K562 (cell line): ENCODE measurements at regions not wholly inside any gene's neighbourhood (a gene's known extent, or its start where the extent isn't known, plus 50 kb on each side); places are given as distances from the start of the nearest gene placed in this dataset.

Experiments used
- ATAC-seq: fragments of 200-7000 bp; cut with Tn5 transposase; 3 replicates; pipeline ENCODE4 v1.9.1; 2020; ENCODE audit warnings: moderate library complexity
- BruUV-seq: library from RNA; stranded (reverse); fragments of 400-500 nt; replicated peaks from 2 replicates; lab custom pipeline; 2021; lab: Mats Ljungman, UMichigan
- CTCF ChIA-PET: fragments of 300-600 bp; formaldehyde crosslinking; extraction: SDS; loops from one replicate; lab custom pipeline; 2021; ENCODE audit warnings: low intra/inter-chr PET ratio; lab: Yijun Ruan, JAX
- POLR2A ChIA-PET: fragments of 300-600, 350-650 bp; sonication (Branson Sonifier 250); formaldehyde crosslinking; extraction: SDS; loops from one replicate; lab custom pipeline; 2021; ENCODE audit warnings: antibody characterized with exemption, inconsistent platforms; lab: Yijun Ruan, JAX
- DNase-seq, 4 experiments: peaks; one replicate each; pipeline versions ENCODE4 v3.0.0 to v3.0.0-alpha.2; 2011 to 2018; ENCODE audit warnings: low spot score in 3 of 4, mixed read lengths in 3 of 4; ENCODE audit errors: extremely low read depth in 1 of 4
- FAIRE-seq: peaks from 2 replicates; lab custom pipeline; 2011; peaks lifted over from hg19 to GRCh38; lab: Jason Lieb, UNC
- H2AFZ ChIP-seq: 2 replicates; pipeline ENCODE4 v1.6.0; 2011; ENCODE audit warnings: low read depth, low read length, control low read depth, inconsistent platforms
- H3K27ac ChIP-seq: fragments of 200-600 bp; 3 replicates; pipeline ENCODE4 v1.8.0; 2011; ENCODE audit warnings: low read depth, mild to moderate bottlenecking, control low read depth, inconsistent platforms, low read length, moderate library complexity, mixed read lengths; ENCODE audit errors: extremely low read depth
- H3K27me3 ChIP-seq, 2 experiments: fragments of 300-600 bp in 1 of 2; 2 replicates in 1 of 2; 3 replicates in 1 of 2; pipeline versions ENCODE4 v1.6.0 to v1.8.0; 2011; ENCODE audit warnings: inconsistent platforms in 2 of 2, low read length in 2 of 2, mild to moderate bottlenecking in 1 of 2, mixed read lengths in 1 of 2, moderate library complexity in 1 of 2; ENCODE audit not compliant: control insufficient read depth in 2 of 2, insufficient read depth in 2 of 2
- H3K36me3 ChIP-seq: fragments of 300-600 bp; 3 replicates; pipeline ENCODE4 v1.8.0; 2011; ENCODE audit warnings: mild to moderate bottlenecking, low read length, inconsistent platforms; ENCODE audit not compliant: control insufficient read depth, insufficient read depth
- H3K4me1 ChIP-seq, 2 experiments: fragments of 200-600 bp in 1 of 2; replicated peaks in 1 of 2; 2 replicates in 1 of 2; 3 replicates in 1 of 2; pipeline versions ENCODE4 v1.5.1 to v1.8.0; 2011; ENCODE audit warnings: inconsistent platforms in 2 of 2, low read length in 2 of 2, mild to moderate bottlenecking in 1 of 2, mixed read lengths in 1 of 2, moderate library complexity in 1 of 2; ENCODE audit not compliant: control insufficient read depth in 2 of 2, insufficient read depth in 2 of 2
- H3K4me2 ChIP-seq: 2 replicates; pipeline ENCODE4 v1.6.1; 2011; ENCODE audit warnings: low read length, control low read depth, inconsistent platforms, mixed read lengths; ENCODE audit not compliant: insufficient read depth
- H3K4me3 ChIP-seq: fragments of 200-600 bp; sonication (generic), shearing (Covaris generic); 2 replicates; pipeline ENCODE4 v1.5.1; 2016; ENCODE audit warnings: control low read depth, inconsistent platforms
- H3K79me2 ChIP-seq: fragments of 200-600 bp; 3 replicates; pipeline ENCODE4 v1.8.0; 2011; ENCODE audit warnings: low read length, inconsistent platforms; ENCODE audit not compliant: control insufficient read depth, insufficient read depth
- H3K9ac ChIP-seq, 2 experiments: 2 replicates each; pipeline versions ENCODE4 v1.6.0 to v1.6.1; 2011; ENCODE audit warnings: low read depth in 2 of 2, low read length in 2 of 2, control low read depth in 1 of 2, inconsistent platforms in 1 of 2, mild to moderate bottlenecking in 1 of 2, mixed read lengths in 1 of 2; ENCODE audit not compliant: insufficient read depth in 1 of 2
- H3K9me1 ChIP-seq: one replicate; pipeline ENCODE4 v1.6.0; 2011; ENCODE audit warnings: inconsistent platforms, mild to moderate bottlenecking, low read length, moderate library complexity; ENCODE audit not compliant: control insufficient read depth, insufficient read depth
- H3K9me3 ChIP-seq: replicated peaks from 2 replicates; pipeline ENCODE4 v1.5.1; 2011; ENCODE audit warnings: low read depth, low read length, inconsistent platforms; ENCODE audit not compliant: control insufficient read depth, insufficient read depth
- H4K20me1 ChIP-seq: replicated peaks from 2 replicates; pipeline ENCODE4 v1.6.1; 2011; ENCODE audit warnings: low read length, inconsistent platforms, mixed read lengths; ENCODE audit not compliant: control insufficient read depth, insufficient read depth
- ASH1L ChIP-seq: fragments of 450-650 bp; IDR thresholded peaks from 2 replicates; pipeline ENCODE4 v1.6.1; 2018; ENCODE audit warnings: borderline replicate concordance, mild to moderate bottlenecking, low read depth; ENCODE audit not compliant: partially characterized antibody
- CHD1 ChIP-seq: fragments of 200-600 bp; sonication (generic); IDR thresholded peaks from one replicate; pipeline ENCODE4 v1.6.1; 2012; ENCODE audit warnings: mild to moderate bottlenecking, moderate library complexity, low read length, inconsistent platforms
- CSDE1 ChIP-seq, 2 experiments: fragments of 450-650 bp; IDR thresholded peaks; 2 replicates each; pipeline ENCODE4 v1.6.1; 2016; ENCODE audit warnings: mild to moderate bottlenecking in 1 of 2
- DDX20 ChIP-seq: fragments of 450-650 bp; IDR thresholded peaks from 2 replicates; pipeline ENCODE4 v1.6.1; 2016; ENCODE audit warnings: missing genetic modification characterization, low read depth, mild to moderate bottlenecking, missing compliant biosample characterization, moderate library complexity
- FOSL1 ChIP-seq: fragments of 200-800 bp; sonication (Bioruptor generic); conservative IDR thresholded peaks from 2 replicates; pipeline ENCODE4 v1.6.1; 2016; ENCODE audit warnings: missing genetic modification characterization, missing compliant biosample characterization
- HDAC6 ChIP-seq: IDR thresholded peaks from 2 replicates; pipeline ENCODE4 v1.6.1; 2012; ENCODE audit warnings: low read depth, mild to moderate bottlenecking, control low read depth, inconsistent platforms, low read length, moderate library complexity
- SLC30A9 ChIP-seq: fragments of 250-450 bp; sonication (Bioruptor Pico); IDR thresholded peaks from 2 replicates; pipeline ENCODE4 v1.8.0; 2022; ENCODE audit warnings: mild to moderate bottlenecking, moderate library complexity
- SMARCC2 ChIP-seq: fragments of 450-650 bp; IDR thresholded peaks from 2 replicates; pipeline ENCODE4 v1.6.1; 2017; ENCODE audit warnings: antibody characterized with exemption, moderate library complexity, mild to moderate bottlenecking, low read depth
- ZNF584 ChIP-seq: fragments of 200-800 bp; sonication (Bioruptor generic); IDR thresholded peaks from 2 replicates; pipeline ENCODE4 v1.6.1; 2016; ENCODE audit warnings: low read depth, mild to moderate bottlenecking, missing genetic modification characterization, missing compliant biosample characterization
- WGBS: fragments of 100-300 bp; shearing (Covaris generic); methylation state at CpG from one replicate; pipeline ENCODE4 v1.1.6; 2016; ENCODE audit warnings: low coverage, mixed read lengths; ENCODE audit not compliant: insufficient coverage; ENCODE audit errors: missing lambda C conversion rate; 5-methylcytosine and 5-hydroxymethylcytosine counted together
- in situ Hi-C: fragments of 300-500 bp; cut with MboI; formaldehyde crosslinking; loops from 4 replicates; pipeline ENCODE4 v1.15.0; 2018; ENCODE audit warnings: inconsistent platforms, mixed read lengths
- intact Hi-C: fragments of 100-400 bp; cut with micrococcal nuclease; formaldehyde crosslinking; loops from 2 replicates; pipeline ENCODE4 v1.14.2; 2022
- TF ChIP-seq, protein P1 (sequence below): fragments of 250-450 bp; sonication (Bioruptor Pico); IDR thresholded peaks from 2 replicates; pipeline ENCODE4 v1.8.0; 2021; ENCODE audit warnings: moderate library complexity, mild to moderate bottlenecking, inconsistent platforms
- TF ChIP-seq, protein P2 (sequence below): fragments of 450-650 bp; formaldehyde crosslinking; IDR thresholded peaks from 2 replicates; pipeline ENCODE4 v1.4.0; 2022; ENCODE audit warnings: missing genetic modification characterization

DNA sequence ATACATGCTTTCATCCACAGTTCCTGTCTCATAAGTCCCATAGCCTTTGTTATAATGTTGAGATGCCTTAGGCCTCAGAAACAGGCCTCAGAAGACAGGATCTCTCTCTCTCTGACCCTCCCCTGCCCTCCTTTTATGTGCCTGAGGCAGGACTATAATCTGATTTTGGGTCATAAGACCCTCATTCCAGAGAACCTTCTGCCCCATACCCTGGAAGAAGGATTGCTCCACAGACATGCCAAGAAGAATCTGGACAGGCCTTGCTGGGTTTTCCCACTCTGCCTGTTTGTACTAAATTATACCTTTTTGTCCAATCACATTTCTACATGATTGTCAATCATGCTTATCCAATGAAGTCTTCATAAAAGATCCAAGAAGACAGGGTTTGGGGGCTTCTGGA lies 57.2 kb upstream of the MME start:
- Histone ChIP-seq H2AFZ (peak overlapping the region; percentile 4; the same call in 1 of the 2 replicates), H3K36me3 (no peaks in the 10 kb centered on the region), H3K4me1 (peaks cover 4 to 46% of the 10 kb centered on the region in 2 experiments; a peak in 4 of 5 replicates), H3K27me3 (no peaks in the 10 kb centered on the region), H3K9ac (no peak overlapping the region)
- in situ Hi-C loops = no loop called here
- BruUV-seq = no TSS peak
- TF ChIP-seq ASH1L = no peak
- no peak for TF ChIP-seq FOSL1 (tag)
- TF ChIP-seq HDAC6 = no peak
- no peak for TF ChIP-seq CHD1
- TF ChIP-seq, protein P1, sequence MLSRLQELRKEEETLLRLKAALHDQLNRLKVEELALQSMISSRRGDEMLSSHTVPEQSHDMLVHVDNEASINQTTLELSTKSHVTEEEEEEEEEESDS (CRISPR knock-in tag) = no peak
- TF ChIP-seq, all 486 proteins: peak for 0
- ChIA-PET CTCF (no interaction called here), POLR2A (no interaction called here)
- ATAC-seq (no peak), DNase-seq (no peak), FAIRE-seq (no peak)
- no peak overlapping the region for H3K27ac ChIP-seq
- no peaks in the 10 kb centered on the region for H3K9me3 ChIP-seq
- H3K4me3 ChIP-seq = no peak overlapping the region
- H3K4me2 ChIP-seq = no peak overlapping the region
- no peaks in the 10 kb centered on the region for H3K79me2 ChIP-seq
- no peaks in the 10 kb centered on the region for H3K9me1 ChIP-seq
- no peaks in the 10 kb centered on the region for H4K20me1 ChIP-seq
- intact Hi-C loops = no loop called here

DNA sequence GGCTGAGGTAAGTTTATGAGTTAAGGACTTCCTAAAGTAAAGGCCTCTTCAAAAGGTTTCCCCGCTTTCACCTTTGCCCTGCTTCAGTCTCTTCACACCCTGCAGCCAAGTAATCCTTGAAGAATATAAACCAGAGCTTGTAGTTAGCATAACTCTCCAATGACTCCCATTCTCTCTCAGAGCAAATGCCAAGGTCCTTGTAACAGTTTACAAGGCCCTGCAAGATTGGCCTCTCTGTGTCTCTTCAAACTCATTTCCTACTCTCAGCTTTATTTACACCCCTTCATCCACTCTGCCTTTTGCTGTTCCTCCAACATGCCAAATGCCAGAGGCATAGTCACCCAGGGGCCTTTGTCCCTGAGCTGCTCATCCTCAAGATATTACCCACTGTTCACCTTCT lies 60.5 kb upstream of the MME start:
- H3K4me1 ChIP-seq = peaks cover 0 to 28% of the 10 kb centered on the region in 2 experiments; a peak in 3 of 5 replicates
- H3K4me3 ChIP-seq = no peak overlapping the region
- ATAC-seq (no peak; the same call in 2 of the 3 replicates), FAIRE-seq (no peak), DNase-seq (no peak)
- H3K27me3 ChIP-seq = no peaks in the 10 kb centered on the region
- H3K4me2 ChIP-seq = no peak overlapping the region
- H3K79me2 ChIP-seq = no peaks in the 10 kb centered on the region
- H3K9me3 ChIP-seq = no peaks in the 10 kb centered on the region
- H3K36me3 ChIP-seq = no peaks in the 10 kb centered on the region
- H3K9ac ChIP-seq = no peak overlapping the region
- H3K9me1 ChIP-seq = no peaks in the 10 kb centered on the region
- ChIA-PET POLR2A (interaction anchor here (1.2 kb wide), 1 partner anchor 18 kb away, joined by 3 read pairs; no protein-coding TSS in a partner anchor), CTCF (no interaction called here)
- TF ChIP-seq CSDE1 (IDR thresholded peaks at IDR 0.05) (no peak), SLC30A9 (CRISPR knock-in tag) (no peak), SMARCC2 (no peak), ZNF584 (CRISPR knock-in tag) (0 out of 2 replicates have a peak, but pooled peaks have one; percentile 4), DDX20 (tag) (0 out of 2 replicates have a peak, but pooled peaks have one; percentile 37)
- TF ChIP-seq, protein P2, sequence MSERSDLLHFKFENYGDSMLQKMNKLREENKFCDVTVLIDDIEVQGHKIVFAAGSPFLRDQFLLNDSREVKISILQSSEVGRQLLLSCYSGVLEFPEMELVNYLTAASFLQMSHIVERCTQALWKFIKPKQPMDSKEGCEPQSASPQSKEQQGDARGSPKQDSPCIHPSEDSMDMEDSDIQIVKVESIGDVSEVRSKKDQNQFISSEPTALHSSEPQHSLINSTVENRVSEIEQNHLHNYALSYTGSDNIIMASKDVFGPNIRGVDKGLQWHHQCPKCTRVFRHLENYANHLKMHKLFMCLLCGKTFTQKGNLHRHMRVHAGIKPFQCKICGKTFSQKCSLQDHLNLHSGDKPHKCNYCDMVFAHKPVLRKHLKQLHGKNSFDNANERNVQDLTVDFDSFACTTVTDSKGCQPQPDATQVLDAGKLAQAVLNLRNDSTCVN = 0 out of 2 replicates have a peak, but pooled peaks have one; percentile 55
- intact Hi-C loops (no loop called here), in situ Hi-C loops (no loop called here)
- BruUV-seq = no TSS peak
- H2AFZ ChIP-seq = peak overlapping the region; percentile 62
- H4K20me1 ChIP-seq = no peaks in the 10 kb centered on the region
- 91% methylated on average over 1 of the region's 1 CpG for WGBS
- peak overlapping the region; percentile 59; the same call in 1 of the 3 replicates for H3K27ac ChIP-seq
